ENCODE measurements at regions not wholly inside any gene's neighbourhood (a gene's known extent, or its start where the extent isn't known, plus 50 kb on each side); places are given as distances from the start of the nearest gene placed in this dataset.

DNA sequence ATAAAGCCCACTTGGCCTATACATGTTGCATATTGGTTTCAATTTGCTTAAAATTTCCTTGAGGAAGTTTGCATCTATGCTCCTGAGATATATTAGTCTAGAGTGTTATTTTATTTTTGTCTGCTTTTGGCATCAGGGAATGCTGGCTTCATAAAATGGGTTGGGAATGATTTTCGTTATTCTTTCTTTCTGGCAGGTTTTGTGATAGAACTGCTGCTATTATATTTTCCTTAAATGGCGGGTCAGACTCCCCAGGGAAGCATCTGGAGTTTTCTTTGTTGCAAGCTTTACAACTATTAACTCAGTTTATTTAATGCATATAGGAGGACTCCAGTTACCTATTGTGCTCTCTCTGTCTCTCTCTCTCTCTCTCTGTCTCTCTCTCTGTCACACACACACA, 82.0 kb upstream of the WDR17 start:
- TF ChIP-seq, protein P1, sequence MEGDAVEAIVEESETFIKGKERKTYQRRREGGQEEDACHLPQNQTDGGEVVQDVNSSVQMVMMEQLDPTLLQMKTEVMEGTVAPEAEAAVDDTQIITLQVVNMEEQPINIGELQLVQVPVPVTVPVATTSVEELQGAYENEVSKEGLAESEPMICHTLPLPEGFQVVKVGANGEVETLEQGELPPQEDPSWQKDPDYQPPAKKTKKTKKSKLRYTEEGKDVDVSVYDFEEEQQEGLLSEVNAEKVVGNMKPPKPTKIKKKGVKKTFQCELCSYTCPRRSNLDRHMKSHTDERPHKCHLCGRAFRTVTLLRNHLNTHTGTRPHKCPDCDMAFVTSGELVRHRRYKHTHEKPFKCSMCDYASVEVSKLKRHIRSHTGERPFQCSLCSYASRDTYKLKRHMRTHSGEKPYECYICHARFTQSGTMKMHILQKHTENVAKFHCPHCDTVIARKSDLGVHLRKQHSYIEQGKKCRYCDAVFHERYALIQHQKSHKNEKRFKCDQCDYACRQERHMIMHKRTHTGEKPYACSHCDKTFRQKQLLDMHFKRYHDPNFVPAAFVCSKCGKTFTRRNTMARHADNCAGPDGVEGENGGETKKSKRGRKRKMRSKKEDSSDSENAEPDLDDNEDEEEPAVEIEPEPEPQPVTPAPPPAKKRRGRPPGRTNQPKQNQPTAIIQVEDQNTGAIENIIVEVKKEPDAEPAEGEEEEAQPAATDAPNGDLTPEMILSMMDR (IDR thresholded peaks at IDR 0.05), result no peak
- TF ChIP-seq TCF7 (CRISPR knock-in tag; IDR thresholded peaks at IDR 0.05; ENCODE audit: low read depth) (no peak), FOXP1 (CRISPR knock-in tag; IDR thresholded peaks at IDR 0.05; ENCODE audit: borderline replicate concordance) (no peak), ESRRA (CRISPR knock-in tag; IDR thresholded peaks at IDR 0.05; ENCODE audit: borderline replicate concordance) (no peak), ZNF232 (CRISPR knock-in tag; IDR thresholded peaks at IDR 0.05) (no peak)

Data from WTC11 (cell line).